Middle frontal gyrus (tissue), 1 donor: ENCODE measurements at regions not wholly inside any gene's neighbourhood (a gene's known extent, or its start where the extent isn't known, plus 50 kb on each side); places are given as distances from the start of the nearest gene placed in this dataset.
"Not testable (repeated sequence)": the region's sequence is repeated elsewhere in the genome, so short reads cannot be mapped to it uniquely, and the experiment has no call there.

Experiments
- DNase-seq: peaks from one replicate; pipeline ENCODE4 v3.0.0-alpha.2; 2015; ENCODE audit warnings: low spot score; ENCODE audit errors: extremely low spot score

- DNase-seq = no peak
These were observed 260.9 kb downstream of the RAD51AP2 start for GRCh38 chr2:17257189-17257909.

- no peak for DNase-seq
These were observed 263.2 kb downstream of the RAD51AP2 start for GRCh38 chr2:17255071-17255470.

GRCh38 chr2:17254421-17254820 lies 263.8 kb downstream of the RAD51AP2 start:
- DNase-seq = no peak

GRCh38 chr2:17252258-17252657 lies 266.0 kb downstream of the RAD51AP2 start:
- no peak for DNase-seq

GRCh38 chr2:17251171-17251570 lies 267.1 kb downstream of the RAD51AP2 start:
- no peak for DNase-seq

GRCh38 chr2:17249249-17249648 lies 269.0 kb downstream of the RAD51AP2 start:
- no peak for DNase-seq

GRCh38 chr2:17245906-17246305 lies 272.3 kb downstream of the RAD51AP2 start:
- no peak for DNase-seq

- no peak for DNase-seq
These were observed 275.3 kb downstream of the RAD51AP2 start for GRCh38 chr2:17242813-17243485.

GRCh38 chr2:17239550-17239949 lies 278.7 kb downstream of the RAD51AP2 start:
- no peak for DNase-seq

GRCh38 chr2:17235167-17235566 lies 283.1 kb downstream of the RAD51AP2 start:
- no peak for DNase-seq

- no peak for DNase-seq
These were observed 285.3 kb downstream of the RAD51AP2 start for GRCh38 chr2:17232776-17233556.

- no peak for DNase-seq
These were observed 286.8 kb downstream of the RAD51AP2 start for GRCh38 chr2:17231394-17231965.

GRCh38 chr2:17229414-17229813 lies 288.8 kb downstream of the RAD51AP2 start:
- DNase-seq = no peak

- DNase-seq = no peak
These were observed 289.8 kb downstream of the RAD51AP2 start for GRCh38 chr2:17228461-17228860.

GRCh38 chr2:17227856-17228255 lies 290.4 kb downstream of the RAD51AP2 start:
- no peak for DNase-seq

- DNase-seq = no peak
These were observed 291.2 kb downstream of the RAD51AP2 start for GRCh38 chr2:17226941-17227490.

GRCh38 chr2:17223211-17223610 lies 295.0 kb downstream of the RAD51AP2 start:
- no peak for DNase-seq

GRCh38 chr2:17208511-17208910 lies 309.7 kb downstream of the RAD51AP2 start:
- no peak for DNase-seq

GRCh38 chr2:17206771-17207170 lies 311.5 kb downstream of the RAD51AP2 start:
- no peak for DNase-seq

- DNase-seq = not testable (repeated sequence)
These were observed 314.0 kb downstream of the RAD51AP2 start for GRCh38 chr2:17204214-17204613.

GRCh38 chr2:17202628-17203027 lies 315.6 kb downstream of the RAD51AP2 start:
- not testable (repeated sequence) for DNase-seq
